HG03575 (cell line): ENCODE measurements at regions not wholly inside any gene's neighbourhood (a gene's known extent, or its start where the extent isn't known, plus 50 kb on each side); places are given as distances from the start of the nearest gene placed in this dataset.

Experiments used
- ATAC-seq: cut with Tn5 transposase; IDR thresholded peaks from one replicate; pipeline ENCODE4 v1.9.1; 2021; ENCODE audit not compliant: unreplicated experiment, insufficient number of reproducible peaks, low FRiP score; ENCODE audit errors: extremely low read depth

DNA sequence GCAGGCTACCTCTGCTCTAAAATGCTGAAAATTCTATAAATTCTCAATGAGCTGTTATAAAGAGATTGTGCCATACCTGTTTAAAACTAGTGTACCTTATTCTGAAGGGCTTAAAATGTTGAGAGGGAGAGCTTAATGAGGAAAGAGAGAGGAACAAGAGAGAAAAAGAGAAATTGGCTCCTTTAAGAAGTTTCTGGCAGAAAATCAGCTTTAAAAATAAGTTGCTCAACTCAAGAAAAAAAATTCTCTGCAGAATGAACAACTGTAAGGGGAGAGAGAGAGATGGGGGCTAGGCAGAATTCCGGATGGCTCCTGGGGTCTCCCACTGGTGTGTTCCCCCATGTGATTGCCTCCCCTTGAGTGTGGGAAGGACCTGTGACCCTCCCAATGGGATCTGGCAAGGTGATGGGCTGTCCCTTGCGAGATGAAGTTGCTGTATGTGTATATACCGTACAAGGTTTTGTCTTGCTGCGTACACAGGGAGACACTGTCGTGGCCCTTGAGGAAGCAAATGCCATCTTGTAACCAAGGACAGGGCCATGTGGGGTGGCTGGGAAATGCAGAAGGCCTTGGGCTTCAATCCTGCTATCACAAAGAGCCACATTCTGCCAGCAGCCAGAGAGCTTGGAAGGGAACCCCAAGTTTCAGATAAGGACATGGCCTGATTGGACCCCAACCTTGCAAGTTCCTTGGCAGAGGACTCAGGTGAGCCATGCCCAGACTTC is 64.3 kb upstream of the S1PR3 start:
- ATAC-seq: no peak

DNA sequence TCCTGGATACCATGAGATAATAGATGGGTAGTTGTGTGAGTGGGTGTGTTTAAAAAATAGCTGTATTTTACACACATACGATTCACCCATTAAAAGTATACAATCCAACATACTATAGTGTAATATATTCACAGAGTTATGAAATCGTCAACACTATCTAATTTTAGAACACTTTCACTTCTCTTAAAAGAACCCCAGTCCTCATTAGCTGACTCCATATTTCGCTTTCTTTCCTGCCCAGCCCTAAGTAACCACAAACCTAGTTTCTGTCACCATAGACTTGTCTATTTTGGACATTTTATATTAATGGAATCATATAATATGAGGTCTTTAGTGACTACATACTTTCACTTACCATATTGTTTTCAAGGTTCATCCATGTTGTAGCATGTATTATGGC is 63.8 kb upstream of the S1PR3 start:
- ATAC-seq: no peak

DNA sequence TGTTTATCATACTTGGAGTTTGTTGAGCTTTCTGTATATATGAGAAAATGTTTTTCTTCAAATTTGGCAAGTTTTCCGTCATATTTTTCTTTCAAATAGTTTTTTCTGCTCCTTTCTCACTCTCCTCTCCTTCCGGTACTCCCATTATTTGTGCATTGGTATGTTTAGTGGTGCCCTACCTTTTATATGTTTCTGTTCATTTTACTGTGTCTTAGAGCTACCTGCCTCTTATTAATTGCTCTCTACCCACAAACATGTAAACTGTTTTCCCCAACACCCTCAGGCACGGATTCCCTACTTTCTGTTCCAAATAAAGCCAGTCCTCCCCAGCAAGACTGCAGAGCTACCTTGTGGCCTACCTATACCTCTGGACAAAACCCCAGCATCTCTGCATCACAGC is 60.6 kb upstream of the S1PR3 start:
- ATAC-seq: no peak

DNA sequence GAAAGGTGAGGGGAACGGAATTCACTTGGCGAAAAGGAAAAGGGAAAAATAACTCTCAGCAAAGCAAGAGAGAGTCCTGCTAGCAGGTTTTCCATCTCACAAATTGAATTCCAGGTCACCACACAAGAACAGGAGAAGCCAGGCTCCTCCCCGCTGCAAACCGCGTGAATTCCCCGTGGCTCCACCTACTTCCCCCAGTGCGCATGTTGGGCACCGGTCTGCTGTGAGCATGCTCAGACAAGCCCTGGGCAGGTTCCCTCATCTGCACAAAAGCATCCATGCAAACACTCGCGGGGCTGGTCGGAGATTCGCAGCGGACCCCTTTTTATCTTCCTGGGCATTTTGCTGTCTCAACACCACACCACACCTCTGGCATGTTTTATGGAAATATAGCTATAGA is 58.5 kb upstream of the S1PR3 start:
- no peak for ATAC-seq

DNA sequence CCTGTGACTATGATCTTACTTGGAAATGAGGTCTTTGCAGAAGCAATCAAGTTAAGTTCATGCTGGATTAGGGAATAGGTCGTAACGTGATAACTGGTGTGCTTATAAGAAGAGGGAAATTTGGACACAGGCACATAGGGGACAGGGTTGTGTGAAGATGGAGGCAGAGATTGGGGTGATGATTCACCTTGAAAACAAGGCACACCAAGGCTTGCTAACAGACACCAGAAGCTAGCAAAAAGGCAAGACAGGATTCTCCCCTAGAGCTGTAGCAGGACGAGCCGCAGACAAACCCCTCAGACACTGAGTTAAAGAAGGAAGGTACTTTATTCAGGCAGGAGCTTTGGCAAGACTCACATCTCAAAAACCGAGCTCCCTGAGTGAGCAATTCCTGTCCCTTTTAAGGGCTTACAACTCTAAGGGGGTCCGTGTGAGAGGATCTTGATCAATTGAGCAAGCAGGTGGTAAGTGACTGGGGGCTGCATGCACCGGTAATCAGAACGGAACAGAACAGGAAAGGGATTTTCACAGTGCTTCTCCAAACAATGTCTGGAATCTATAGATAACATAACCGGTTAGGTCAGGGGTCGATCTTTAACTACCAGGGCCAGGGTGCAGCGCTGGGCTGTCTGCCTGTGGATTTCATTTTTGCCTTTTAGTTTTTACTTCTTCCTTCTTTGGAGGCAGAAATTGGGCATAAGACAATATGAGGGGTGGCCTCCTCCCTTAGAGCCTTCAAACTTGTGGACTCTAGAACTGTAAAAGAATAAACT is 57.5 kb upstream of the S1PR3 start:
- ATAC-seq: no peak

DNA sequence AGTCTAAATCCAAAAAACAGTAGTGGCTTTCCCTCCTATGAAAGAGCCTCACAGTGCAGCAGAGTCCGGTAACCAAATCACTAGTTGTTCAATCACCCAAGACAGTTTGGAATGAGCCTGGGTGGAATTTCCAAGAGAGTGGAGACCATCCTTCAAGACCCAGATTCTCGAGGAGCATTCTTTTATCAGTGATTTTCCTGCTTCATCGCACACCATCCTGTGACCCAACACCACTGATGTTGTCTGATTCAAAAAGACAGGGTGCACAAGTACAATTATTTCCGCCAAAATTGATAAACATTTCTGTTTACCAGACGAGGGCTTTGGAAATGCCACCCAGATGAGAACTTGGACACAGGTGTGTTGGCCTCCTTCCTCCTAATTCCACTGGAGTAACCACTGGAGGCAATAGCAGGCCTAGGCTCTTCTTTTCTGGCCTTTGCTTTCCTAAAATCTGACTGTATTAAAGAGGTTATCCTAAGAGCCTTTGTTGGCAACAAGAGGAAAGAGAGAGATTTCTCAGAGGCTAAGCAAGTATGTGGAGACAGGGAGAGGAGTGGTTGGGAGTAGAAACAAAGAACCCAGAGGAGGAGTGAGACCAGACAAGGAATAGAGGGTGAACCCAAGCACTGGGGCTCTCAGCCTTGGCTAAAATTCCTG is 56.3 kb upstream of the S1PR3 start:
- no peak for ATAC-seq

DNA sequence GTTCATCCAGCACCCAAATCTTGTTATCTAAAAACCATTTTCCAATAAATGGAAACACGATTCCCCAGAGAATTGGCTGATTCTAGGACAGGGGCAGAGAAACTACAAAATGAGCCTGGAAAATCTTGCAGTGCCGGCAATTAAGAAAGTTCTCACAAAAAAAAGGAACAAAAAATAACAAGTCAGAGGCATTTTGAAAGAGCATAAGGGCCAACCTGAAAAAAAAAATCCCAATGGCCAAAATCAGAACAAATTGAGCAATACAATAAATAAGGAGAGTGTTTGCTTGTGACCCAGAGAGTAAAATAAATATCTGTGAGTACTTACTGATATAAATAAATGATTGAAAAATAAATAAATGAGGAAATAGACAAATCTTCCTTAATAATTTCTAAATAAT is 55.1 kb upstream of the S1PR3 start:
- no peak for ATAC-seq

DNA sequence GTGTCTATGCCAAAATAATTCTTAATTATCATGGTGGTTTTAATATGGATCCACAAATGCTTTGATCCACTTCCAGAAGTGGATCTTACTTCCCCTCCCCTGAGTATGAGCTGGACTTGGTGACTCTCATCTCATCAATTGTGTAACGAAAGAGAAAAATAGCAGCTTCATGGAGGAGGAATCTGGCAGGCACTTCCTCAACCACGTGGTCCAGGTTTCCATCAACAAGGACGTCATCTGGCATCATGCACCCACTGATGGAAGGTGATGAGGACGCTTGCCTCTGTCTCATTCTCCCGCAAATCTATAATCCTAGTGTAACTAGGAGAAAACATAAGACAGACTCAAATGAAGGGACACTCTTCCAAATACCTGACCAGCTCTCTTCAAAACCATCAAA is 54.6 kb upstream of the S1PR3 start:
- ATAC-seq: no peak

DNA sequence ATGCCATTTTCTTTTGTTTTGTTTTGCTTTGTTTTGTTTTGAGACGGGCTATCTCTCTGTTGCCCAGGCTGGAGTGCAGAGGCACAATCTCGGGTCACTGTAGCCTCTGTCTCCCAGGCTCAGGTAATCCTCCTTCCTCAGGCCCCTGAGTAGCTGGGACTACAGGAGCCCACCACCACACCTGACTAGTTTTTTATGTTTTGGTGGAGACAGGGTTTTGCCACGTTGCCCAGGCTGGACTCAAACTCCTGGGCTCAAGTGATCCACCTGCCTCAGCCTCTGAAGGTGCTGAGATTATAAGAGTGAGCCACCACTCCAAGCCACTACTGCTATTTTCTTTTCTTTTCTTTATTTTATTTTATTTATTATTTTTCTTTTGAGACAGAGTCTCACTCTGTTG is 54.0 kb upstream of the S1PR3 start:
- ATAC-seq: no peak

DNA sequence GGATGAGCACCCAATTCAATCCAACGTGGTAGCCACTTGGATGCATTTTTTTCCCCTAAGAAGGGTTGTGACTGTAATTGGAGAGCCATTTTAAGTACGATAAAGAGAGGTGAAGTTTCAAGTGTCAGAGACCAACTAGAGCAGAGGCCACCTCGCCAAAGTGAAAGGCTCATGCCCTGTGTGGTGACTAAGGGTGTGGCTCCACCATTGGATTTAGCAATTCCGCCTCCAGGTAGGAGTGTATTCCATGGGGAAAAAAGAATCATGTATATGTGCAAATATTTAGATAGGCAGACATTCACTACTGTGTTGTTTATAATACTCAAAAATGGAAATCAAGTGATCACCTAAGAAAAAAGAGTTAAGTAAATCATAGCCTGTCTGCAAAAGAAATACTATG is 53.1 kb upstream of the S1PR3 start:
- no peak for ATAC-seq
